ENCODE measurements at regions not wholly inside any gene's neighbourhood (a gene's known extent, or its start where the extent isn't known, plus 50 kb on each side); places are given as distances from the start of the nearest gene placed in this dataset.

- no peak overlapping the region for H3K4me3 Mint-ChIP-seq
- H3K27me3 Mint-ChIP-seq (ENCODE audit: low read depth): no peaks in the 10 kb centered on the region
- no peak for TF ChIP-seq CTCF (conservative IDR thresholded peaks at IDR 0.05)
- H3K4me1 Mint-ChIP-seq: no peaks in the 10 kb centered on the region
- no peak overlapping the region for H3K27ac Mint-ChIP-seq (ENCODE audit: unreplicated experiment)
- no peak for DNase-seq (ENCODE audit: low read depth, low spot score)
- H3K9me3 Mint-ChIP-seq: peaks cover 7% of the 10 kb centered on the region
- H3K36me3 Mint-ChIP-seq (ENCODE audit: low read depth): peaks cover 7% of the 10 kb centered on the region
Observed at GRCh38 chr15:47484997-47485396, 232.3 kb upstream of the SEMA6D start.

- peaks cover 3% of the 10 kb centered on the region for H3K9me3 Mint-ChIP-seq
- H3K4me3 Mint-ChIP-seq: no peak overlapping the region
- peaks cover 4% of the 10 kb centered on the region for H3K36me3 Mint-ChIP-seq (ENCODE audit: low read depth)
- TF ChIP-seq CTCF (conservative IDR thresholded peaks at IDR 0.05): no peak
- H3K4me1 Mint-ChIP-seq: no peaks in the 10 kb centered on the region
- no peak for DNase-seq (ENCODE audit: low read depth, low spot score)
- H3K27ac Mint-ChIP-seq (ENCODE audit: unreplicated experiment): no peak overlapping the region
- no peaks in the 10 kb centered on the region for H3K27me3 Mint-ChIP-seq (ENCODE audit: low read depth)
Observed at GRCh38 chr15:47485419-47485818, 231.9 kb upstream of the SEMA6D start.

- Mint-ChIP-seq H3K36me3 (ENCODE audit: low read depth) (no peaks in the 10 kb centered on the region), H3K9me3 (no peaks in the 10 kb centered on the region), H3K4me3 (no peak overlapping the region), H3K27ac (ENCODE audit: unreplicated experiment) (no peak overlapping the region), H3K4me1 (no peaks in the 10 kb centered on the region), H3K27me3 (ENCODE audit: low read depth) (no peaks in the 10 kb centered on the region)
- TF ChIP-seq CTCF (conservative IDR thresholded peaks at IDR 0.05): no peak
- DNase-seq (ENCODE audit: low read depth, low spot score): no peak
Observed at GRCh38 chr15:47486040-47486439, 231.3 kb upstream of the SEMA6D start.

- H3K4me3 Mint-ChIP-seq: no peak overlapping the region
- no peak overlapping the region for H3K27ac Mint-ChIP-seq (ENCODE audit: unreplicated experiment)
- H3K36me3 Mint-ChIP-seq (ENCODE audit: low read depth): no peaks in the 10 kb centered on the region
Observed at GRCh38 chr15:47492195-47492594, 225.1 kb upstream of the SEMA6D start.

GRCh38 chr15:47493357-47494247 lies 223.7 kb upstream of the SEMA6D start:
- no peak for DNase-seq (ENCODE audit: low read depth, low spot score)
- Mint-ChIP-seq H3K27me3 (ENCODE audit: low read depth) (no peaks in the 10 kb centered on the region), H3K4me1 (no peaks in the 10 kb centered on the region), H3K36me3 (ENCODE audit: low read depth) (no peaks in the 10 kb centered on the region), H3K4me3 (no peak overlapping the region), H3K9me3 (no peaks in the 10 kb centered on the region), H3K27ac (ENCODE audit: unreplicated experiment) (no peak overlapping the region)
- no peak for TF ChIP-seq CTCF (conservative IDR thresholded peaks at IDR 0.05)

More at GRCh38 chr15:47492195-47492594, 225.1 kb upstream of the SEMA6D start:
- Mint-ChIP-seq H3K27me3 (ENCODE audit: low read depth) (no peaks in the 10 kb centered on the region), H3K4me1 (no peaks in the 10 kb centered on the region), H3K9me3 (no peaks in the 10 kb centered on the region)
- TF ChIP-seq CTCF (conservative IDR thresholded peaks at IDR 0.05): no peak
- DNase-seq (ENCODE audit: low read depth, low spot score): no peak
